ENCODE measurements at regions not wholly inside any gene's neighbourhood (a gene's known extent, or its start where the extent isn't known, plus 50 kb on each side); places are given as distances from the start of the nearest gene placed in this dataset.
"Not testable (repeated sequence)": the region's sequence is repeated elsewhere in the genome, so short reads cannot be mapped to it uniquely, and the experiment has no call there.

DNA sequence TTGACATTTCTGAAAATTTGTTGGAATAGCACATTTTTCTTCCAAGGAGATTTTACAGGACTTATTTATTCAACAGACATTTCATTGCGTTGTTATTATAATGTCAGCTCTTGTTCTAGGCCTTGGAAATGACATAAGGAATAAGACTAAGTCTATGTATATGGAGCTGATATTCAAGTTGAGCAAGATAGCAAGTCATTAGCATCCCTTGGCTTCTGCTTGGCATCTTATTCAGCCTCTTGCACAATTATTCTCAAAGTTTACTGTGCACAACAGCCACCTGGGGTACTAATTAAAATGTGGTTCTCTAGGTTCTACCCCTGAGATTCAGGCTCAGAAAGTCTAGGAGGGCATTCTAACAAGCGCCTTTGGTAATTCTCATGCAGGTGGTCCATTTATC lies 304.8 kb upstream of the DDI1 start:
- no peak for DNase-seq (ENCODE audit: low read depth)

GRCh38 chr11:103733889-103734288 lies 302.6 kb upstream of the DDI1 start:
- DNase-seq (ENCODE audit: low read depth) = no peak

DNA sequence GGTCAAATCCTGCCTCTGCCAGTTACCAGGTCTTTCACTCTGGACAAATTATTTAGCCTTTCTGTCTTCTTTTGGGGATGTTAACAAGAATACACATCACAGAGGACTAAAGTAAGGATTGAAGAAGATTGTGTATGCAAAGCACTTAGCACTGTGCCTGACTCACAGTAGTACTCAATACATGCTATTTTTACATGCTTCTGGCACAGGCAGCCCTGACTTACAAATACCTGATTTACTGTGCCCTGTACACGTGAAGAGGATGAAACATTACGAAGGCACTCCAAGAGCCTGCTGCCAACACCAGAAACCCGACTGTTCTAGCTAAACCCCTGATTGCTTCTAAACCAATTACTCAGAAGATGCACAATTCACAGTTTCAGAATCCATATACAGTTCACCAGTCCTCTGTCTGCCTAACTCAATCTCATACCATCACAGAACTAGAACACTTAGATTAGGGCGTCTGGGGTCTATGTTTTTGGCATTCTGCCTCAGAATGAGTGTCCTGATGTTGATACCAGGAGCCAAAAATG lies 300.9 kb upstream of the DDI1 start:
- no peak for DNase-seq (ENCODE audit: low read depth)

DNA sequence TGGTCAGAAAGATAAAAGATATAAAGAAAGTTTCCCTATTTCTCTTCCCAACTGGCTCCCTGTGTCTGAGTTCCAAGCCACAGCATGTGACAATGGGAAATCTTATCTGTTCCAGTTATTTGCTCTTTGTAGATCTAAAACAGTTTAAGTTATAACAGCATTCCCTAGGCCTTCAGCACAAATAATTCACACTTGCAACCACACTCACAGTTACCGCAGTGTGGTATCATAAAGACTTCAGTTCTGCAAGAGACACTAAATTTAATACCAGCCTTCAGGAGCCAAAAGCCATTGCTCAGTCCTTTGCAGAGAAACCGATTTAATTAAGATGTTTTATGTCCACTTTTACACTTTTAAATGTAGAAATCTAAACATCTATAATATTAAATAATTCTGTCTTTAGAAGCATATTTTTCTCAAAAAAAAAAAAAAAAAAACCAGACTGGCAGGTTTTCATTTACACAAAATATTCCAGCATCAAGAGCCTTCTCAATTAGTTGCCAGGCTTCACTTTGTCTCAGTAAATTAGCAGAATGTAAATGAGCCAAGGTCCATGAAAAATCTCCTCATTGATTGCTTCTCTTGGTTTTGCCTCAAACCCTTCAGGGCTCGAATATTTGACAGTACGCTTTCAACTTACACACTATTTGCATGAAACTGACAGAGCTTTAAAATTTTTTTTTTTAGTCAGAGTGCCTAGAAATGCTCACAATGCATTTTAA lies 300.0 kb upstream of the DDI1 start:
- DNase-seq (ENCODE audit: low read depth) = no peak

DNA sequence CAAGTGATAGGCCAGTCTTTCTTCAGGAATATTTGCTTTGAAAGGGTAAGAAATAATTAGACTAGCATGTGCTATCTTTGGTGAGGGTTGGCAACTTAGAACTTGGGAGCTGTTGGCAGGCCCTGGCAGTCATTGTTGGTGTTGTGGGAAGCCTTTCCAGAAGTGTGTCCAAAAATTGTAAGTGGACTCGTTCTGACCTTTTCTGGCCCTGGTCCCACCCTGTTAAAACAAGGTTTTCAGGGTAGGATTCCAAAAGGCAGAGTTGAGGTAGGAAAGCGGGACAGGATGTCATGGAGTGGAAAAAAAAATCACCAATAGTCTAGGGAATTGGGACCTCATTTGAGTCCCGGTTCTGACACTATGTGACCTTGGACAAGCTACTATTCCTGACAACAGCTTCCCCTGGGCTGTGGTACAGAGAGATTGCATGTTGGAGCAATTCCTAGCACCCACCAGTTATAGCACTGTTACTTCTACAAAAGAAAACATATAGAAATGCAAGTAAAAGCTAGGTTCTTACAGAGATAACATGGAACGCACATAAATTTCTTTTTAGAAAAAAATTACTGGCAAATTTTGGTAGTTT lies 299.3 kb upstream of the DDI1 start:
- DNase-seq (ENCODE audit: low read depth) = no peak

DNA sequence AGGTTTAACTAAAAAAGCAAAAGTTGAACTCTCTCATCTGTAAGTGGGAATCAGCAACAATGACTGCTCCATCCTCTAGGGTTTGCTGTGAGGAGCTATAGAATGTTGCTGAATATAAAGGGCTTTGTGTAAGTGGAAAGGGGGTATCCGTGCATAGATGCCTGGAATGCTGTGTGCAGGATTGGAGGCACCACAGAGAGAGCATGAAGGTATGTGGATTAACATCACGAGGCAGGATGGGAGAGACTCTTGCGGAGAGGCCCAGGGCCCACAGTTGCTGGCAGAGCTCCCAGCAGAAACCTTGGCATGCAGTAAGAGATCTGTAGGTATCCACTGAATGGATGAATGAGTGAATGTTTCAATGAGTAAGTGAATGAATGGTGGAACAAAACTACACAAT lies 298.7 kb upstream of the DDI1 start:
- no peak for DNase-seq (ENCODE audit: low read depth)

- not testable (repeated sequence) for DNase-seq (ENCODE audit: low read depth)
Observed at GRCh38 chr11:103739074-103739796, 297.2 kb upstream of the DDI1 start.

DNA sequence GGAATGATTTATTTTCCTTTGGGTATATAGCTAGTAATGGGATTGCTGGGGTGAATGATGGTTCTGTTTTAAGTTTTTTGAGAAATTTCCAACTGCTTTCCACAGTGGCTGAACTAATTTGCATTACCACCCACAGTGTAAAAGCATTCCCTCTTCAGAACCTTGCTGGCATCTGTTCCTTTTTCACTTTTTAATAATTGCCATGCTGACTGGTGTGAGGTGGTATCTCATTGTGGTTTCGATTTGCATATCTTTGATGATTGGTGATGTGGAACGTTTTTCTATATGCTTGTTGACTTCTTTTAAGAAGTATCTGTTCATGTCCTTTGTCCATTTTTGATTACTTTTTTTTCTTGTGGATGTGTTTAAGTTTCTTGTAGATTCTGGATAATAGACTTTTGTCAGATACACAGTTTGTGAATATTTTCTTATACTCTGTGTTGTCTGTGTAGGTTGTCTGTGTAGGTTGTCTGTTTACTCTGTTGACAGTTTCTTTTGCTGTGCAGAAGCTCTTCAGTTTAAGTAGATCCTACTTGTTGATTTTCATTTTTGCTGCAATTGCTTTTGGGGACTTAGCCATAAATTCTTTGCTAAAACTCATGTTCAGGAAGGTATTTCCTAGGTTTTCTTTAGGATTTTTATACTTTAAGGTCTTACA lies 291.8 kb upstream of the DDI1 start:
- no peak for DNase-seq (ENCODE audit: low read depth)

- peak; percentile 2 for DNase-seq (ENCODE audit: low read depth)
Observed at GRCh38 chr11:103749158-103749557, 287.3 kb upstream of the DDI1 start.

DNA sequence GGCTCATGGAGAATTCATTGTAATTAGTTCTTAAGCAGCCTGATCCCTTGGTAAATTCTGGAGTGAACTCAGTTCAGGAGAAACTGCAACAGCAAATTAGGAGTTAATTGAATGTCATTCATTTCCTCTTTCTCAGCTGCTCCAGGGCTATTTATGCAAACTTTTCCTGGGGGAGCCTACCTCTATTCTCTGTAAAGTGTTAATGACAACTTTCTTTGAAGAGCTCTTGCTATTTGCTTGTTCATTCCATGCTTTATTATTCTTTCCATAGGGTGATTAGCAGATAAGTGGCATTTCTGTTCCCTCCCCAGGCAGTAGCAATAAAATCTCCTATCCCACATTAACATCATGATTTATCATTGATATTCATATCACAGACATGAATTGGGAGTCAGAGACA lies 267.6 kb upstream of the DDI1 start:
- DNase-seq (ENCODE audit: low read depth) = no peak

GRCh38 chr11:103773059-103773458 lies 263.4 kb upstream of the DDI1 start:
- no peak for DNase-seq (ENCODE audit: low read depth)

GRCh38 chr11:103773537-103773936 lies 262.9 kb upstream of the DDI1 start:
- no peak for DNase-seq (ENCODE audit: low read depth)

- DNase-seq (ENCODE audit: low read depth) = no peak
Observed at GRCh38 chr11:103779054-103779453, 257.4 kb upstream of the DDI1 start.

DNA sequence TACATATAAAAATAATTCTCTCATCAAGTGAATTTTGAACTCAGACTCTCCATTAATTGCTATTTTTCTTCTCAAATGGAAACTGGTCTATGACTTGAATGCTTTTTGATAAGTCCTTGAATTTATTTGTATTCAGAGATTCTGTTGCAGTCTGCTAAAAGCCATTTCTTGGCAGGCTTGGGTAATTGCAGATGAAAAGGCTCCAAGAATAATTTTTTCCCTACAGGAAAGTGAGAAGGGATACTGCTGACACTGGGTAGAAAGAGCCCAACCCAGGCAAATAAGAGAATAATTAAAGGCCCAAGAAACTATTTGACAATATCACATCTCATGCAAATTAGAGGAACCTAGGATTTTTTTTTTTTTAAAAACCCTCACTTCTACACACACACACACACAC lies 246.5 kb upstream of the DDI1 start:
- DNase-seq (ENCODE audit: low read depth) = no peak

DNA sequence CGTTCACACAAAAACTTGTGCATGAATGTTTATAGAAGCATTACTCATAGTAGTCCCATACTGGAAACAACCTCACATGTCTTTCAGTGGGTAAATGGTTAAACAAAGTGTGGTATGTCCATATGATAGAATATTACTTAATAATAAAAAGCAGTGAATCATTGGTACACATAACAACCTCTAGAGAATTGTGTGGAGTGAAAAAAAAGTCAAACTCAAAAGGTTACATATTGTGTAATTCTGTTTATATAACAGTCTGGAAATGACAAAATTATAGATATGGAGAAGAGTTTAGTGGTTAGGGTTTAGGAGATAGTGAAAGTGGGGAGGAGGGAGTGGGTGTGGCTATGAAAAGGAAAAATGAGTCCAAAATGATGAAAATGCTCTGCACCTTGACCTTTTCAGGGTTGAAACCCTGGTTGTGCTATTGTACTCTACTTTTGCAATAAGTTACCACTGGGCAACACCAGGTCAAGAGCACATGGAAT lies 243.4 kb upstream of the DDI1 start:
- peak; percentile 22 for DNase-seq (ENCODE audit: low read depth)

DNA sequence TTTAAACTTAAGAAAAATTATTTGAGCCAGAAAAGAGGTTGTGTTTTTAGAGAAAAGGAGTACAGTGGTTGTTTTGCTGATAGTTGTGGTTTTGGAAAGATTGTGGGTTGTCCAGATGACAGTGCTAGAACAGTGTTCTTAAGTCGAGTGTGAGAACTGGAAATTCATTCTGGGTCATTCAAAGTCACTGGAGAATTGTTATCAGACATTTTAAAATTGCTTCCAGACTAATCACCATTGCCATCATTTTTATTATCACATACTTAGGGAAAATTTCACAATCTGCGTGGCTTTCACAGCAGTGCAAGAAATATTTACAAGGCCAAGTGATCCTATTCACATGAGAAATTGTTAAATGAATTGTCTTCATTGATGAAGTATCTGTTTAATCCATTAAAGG lies 242.2 kb upstream of the DDI1 start:
- no peak for DNase-seq (ENCODE audit: low read depth)

DNA sequence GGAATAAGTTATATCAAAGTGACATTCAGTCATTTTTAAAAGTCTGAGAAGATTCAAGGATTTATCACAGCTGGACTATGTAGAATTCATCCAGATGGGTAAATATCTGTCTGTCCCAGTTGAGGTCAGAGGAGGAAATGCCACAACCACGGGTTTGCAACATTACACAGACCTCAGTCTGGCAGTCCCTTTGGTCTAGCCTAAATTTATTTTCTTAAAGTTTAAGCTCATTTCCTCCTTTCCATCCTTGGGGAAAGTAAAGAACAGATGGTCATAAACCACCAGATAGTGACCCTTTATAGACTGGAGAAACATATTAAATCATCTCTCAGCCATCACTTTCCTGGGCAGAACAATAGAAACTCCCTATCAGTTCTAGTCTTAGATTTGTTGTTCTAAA lies 238.4 kb upstream of the DDI1 start:
- DNase-seq (ENCODE audit: low read depth) = no peak

- DNase-seq (ENCODE audit: low read depth) = no peak
Observed at GRCh38 chr11:103798446-103798845, 238.0 kb upstream of the DDI1 start.

DNA sequence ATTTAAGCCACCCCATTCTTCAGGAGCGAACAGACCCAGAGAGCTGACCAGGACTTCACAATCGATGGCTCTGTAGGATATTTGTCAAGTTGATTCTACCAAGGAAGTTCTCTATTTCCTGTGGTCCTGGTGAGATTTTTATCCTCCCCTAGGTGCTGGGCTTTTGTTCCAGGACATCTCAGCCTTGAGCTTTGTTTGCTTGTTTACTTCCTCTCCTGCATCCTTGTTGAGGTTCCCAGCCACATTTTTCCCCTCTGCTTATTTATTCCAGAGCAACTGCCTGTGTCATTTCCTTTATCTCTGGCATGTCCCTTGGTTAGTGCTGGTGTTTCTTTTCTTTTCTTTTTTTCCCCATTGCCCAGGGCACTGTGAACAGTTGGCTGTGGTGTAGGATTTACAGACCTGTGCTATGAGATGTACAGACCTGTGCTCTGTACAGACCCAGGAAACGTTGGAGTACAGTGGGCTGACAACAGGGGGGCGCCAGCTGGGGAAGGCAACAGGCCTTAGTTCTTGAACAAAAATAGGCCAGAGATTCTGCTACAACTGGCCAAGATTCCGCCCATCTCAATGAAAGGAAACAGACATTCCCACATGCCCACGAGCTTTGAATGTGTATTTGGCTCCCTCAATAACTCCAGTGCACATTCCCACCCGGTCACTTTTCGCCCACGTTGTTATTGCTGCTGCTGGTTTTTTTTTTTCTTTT lies 235.9 kb upstream of the DDI1 start:
- no peak for DNase-seq (ENCODE audit: low read depth)

- peak; percentile 12 for DNase-seq (ENCODE audit: low read depth)
Observed at GRCh38 chr11:103803062-103803461, 233.4 kb upstream of the DDI1 start.

GRCh38 chr11:103805688-103806009 lies 230.8 kb upstream of the DDI1 start:
- no peak for DNase-seq (ENCODE audit: low read depth)
